ENCODE measurements at regions not wholly inside any gene's neighbourhood (a gene's known extent, or its start where the extent isn't known, plus 50 kb on each side); places are given as distances from the start of the nearest gene placed in this dataset.

DNA sequence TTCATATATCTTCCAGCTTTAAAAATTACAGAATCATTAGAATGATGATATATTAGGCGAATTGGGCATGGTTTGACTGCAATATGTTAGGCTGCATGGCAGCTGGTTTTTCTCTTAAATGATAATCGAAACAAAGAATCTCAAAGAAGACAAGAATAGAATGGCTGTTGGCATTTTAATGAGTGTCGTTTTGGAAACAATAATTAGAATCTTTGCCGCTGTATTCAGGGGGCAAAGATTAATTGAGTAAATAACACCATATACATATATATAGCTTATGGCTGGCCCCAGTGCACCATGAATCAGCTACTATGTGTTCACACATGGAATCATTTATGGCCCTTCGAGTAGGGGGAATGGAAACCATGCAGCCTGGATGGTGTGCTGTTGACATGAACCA, 216.2 kb downstream of the RNF144B start:
- CTCF ChIA-PET, result no interaction called here
- H4K20me1 ChIP-seq (ENCODE audit: insufficient read depth), result no peaks in the 10 kb centered on the region
- H3K4me1 ChIP-seq (ENCODE audit: control insufficient read depth in 1 of 2, insufficient read depth in 2 of 2, low read length in 2 of 2), result no peaks in the 10 kb centered on the region
- ATAC-seq, result no peak
- no peaks in the 10 kb centered on the region for H3K9me3 ChIP-seq (ENCODE audit: control insufficient read depth in 1 of 2, insufficient read depth in 1 of 2, low read depth in 1 of 2, low read length in 2 of 2)
- H3K4me3 ChIP-seq (replicated peaks in 1 of 2; ENCODE audit: low read depth in 1 of 2, low read length in 2 of 2), result no peak overlapping the region
- no peak for DNase-seq (ENCODE audit: low read depth, low spot score)
- BruUV-seq (replicated peaks), result no TSS peak
- no peak overlapping the region for H3K9ac ChIP-seq (ENCODE audit: low read length)
- H2AFZ ChIP-seq (ENCODE audit: low read depth, low read length, poor library complexity, severe bottlenecking), result no peak overlapping the region
- RAD21 ChIA-PET (ENCODE audit: low non-redundant PET in 1 of 2, low total read pairs in 2 of 2, uncharacterized antibody in 2 of 2, unreplicated experiment in 2 of 2), result no interaction called here
- H3K27ac ChIP-seq (ENCODE audit: low read depth, low read length), result no peak overlapping the region
- no peaks in the 10 kb centered on the region for H3K27me3 ChIP-seq (ENCODE audit: insufficient read depth, low read length)
- TF ChIP-seq ZFX (IDR thresholded peaks at IDR 0.05) (no peak), CEBPB (IDR thresholded peaks at IDR 0.05; ENCODE audit: low read depth) (no peak), EGR1 (IDR thresholded peaks at IDR 0.05; ENCODE audit: low read depth) (no peak)
- TF ChIP-seq, protein P1, sequence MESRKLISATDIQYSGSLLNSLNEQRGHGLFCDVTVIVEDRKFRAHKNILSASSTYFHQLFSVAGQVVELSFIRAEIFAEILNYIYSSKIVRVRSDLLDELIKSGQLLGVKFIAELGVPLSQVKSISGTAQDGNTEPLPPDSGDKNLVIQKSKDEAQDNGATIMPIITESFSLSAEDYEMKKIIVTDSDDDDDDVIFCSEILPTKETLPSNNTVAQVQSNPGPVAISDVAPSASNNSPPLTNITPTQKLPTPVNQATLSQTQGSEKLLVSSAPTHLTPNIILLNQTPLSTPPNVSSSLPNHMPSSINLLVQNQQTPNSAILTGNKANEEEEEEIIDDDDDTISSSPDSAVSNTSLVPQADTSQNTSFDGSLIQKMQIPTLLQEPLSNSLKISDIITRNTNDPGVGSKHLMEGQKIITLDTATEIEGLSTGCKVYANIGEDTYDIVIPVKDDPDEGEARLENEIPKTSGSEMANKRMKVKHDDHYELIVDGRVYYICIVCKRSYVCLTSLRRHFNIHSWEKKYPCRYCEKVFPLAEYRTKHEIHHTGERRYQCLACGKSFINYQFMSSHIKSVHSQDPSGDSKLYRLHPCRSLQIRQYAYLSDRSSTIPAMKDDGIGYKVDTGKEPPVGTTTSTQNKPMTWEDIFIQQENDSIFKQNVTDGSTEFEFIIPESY (IDR thresholded peaks at IDR 0.05; ENCODE audit: extremely low read depth, insufficient replicate concordance, low read length), result no peak
- intact Hi-C loops (cut with micrococcal nuclease), result no loop called here
- no peaks in the 10 kb centered on the region for H3K79me2 ChIP-seq (ENCODE audit: insufficient read depth, low read length)
- H3K36me3 ChIP-seq (ENCODE audit: control insufficient read depth in 1 of 2, insufficient read depth in 2 of 2, low read length in 2 of 2), result no peaks in the 10 kb centered on the region
- no peak overlapping the region for H3K4me2 ChIP-seq (ENCODE audit: low read length)
- POLR2A ChIA-PET, result no interaction called here
- H3K9me2 ChIP-seq (ENCODE audit: insufficient read depth), result no peaks in the 10 kb centered on the region

DNA sequence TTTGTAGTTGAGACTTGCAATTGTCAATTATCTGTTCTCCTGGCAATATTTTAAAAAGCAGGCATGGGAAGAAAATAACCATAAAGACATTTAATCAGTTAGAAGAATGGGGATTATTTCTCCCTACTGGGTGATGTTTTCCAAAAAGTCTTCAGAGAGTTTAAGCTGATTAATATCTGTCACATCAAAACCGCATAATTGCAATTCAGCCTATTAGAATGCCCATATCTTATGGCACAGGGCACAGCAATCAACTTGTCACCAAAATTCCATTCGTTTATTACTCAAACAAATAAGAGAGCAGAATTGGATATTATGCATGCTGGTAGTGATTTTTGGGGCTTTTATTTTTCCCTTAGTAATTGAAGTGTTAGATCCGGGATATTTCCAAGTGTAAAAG, 218.7 kb downstream of the RNF144B start:
- Histone ChIP-seq H3K4me1 (ENCODE audit: control insufficient read depth in 1 of 2, insufficient read depth in 2 of 2, low read length in 2 of 2) (no peaks in the 10 kb centered on the region), H3K27ac (ENCODE audit: low read depth, low read length) (no peak overlapping the region), H3K4me2 (ENCODE audit: low read length) (no peak overlapping the region), H3K9me3 (ENCODE audit: control insufficient read depth in 1 of 2, insufficient read depth in 1 of 2, low read depth in 1 of 2, low read length in 2 of 2) (no peaks in the 10 kb centered on the region), H3K9ac (ENCODE audit: low read length) (no peak overlapping the region), H3K27me3 (ENCODE audit: insufficient read depth, low read length) (no peaks in the 10 kb centered on the region), H4K20me1 (ENCODE audit: insufficient read depth) (no peaks in the 10 kb centered on the region), H3K79me2 (ENCODE audit: insufficient read depth, low read length) (no peaks in the 10 kb centered on the region), H2AFZ (ENCODE audit: low read depth, low read length, poor library complexity, severe bottlenecking) (no peak overlapping the region), H3K36me3 (ENCODE audit: control insufficient read depth in 1 of 2, insufficient read depth in 2 of 2, low read length in 2 of 2) (no peaks in the 10 kb centered on the region), H3K4me3 (replicated peaks in 1 of 2; ENCODE audit: low read depth in 1 of 2, low read length in 2 of 2) (no peak overlapping the region), H3K9me2 (ENCODE audit: insufficient read depth) (no peaks in the 10 kb centered on the region)
- DNase-seq (ENCODE audit: low read depth, low spot score) (no peak), ATAC-seq (no peak)
- POLR2A ChIA-PET, result no interaction called here
- intact Hi-C loops (cut with micrococcal nuclease), result no loop called here
- RAD21 ChIA-PET (ENCODE audit: low non-redundant PET in 1 of 2, low total read pairs in 2 of 2, uncharacterized antibody in 2 of 2, unreplicated experiment in 2 of 2), result no interaction called here
- BruUV-seq (replicated peaks), result no TSS peak
- CTCF ChIA-PET, result no interaction called here
- TF ChIP-seq, protein P2, sequence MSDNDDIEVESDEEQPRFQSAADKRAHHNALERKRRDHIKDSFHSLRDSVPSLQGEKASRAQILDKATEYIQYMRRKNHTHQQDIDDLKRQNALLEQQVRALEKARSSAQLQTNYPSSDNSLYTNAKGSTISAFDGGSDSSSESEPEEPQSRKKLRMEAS (IDR thresholded peaks at IDR 0.05), result no peak
- TF ChIP-seq ELF1 (IDR thresholded peaks at IDR 0.05; ENCODE audit: borderline replicate concordance, low read depth) (no peak), POLR2A (IDR thresholded peaks at IDR 0.05; ENCODE audit: borderline replicate concordance, extremely low read depth, insufficient read depth, insufficient read length) (no peak), SRF (IDR thresholded peaks at IDR 0.05; ENCODE audit: low read depth) (no peak), SIN3A (IDR thresholded peaks at IDR 0.05; ENCODE audit: low read depth) (no peak), POLR2AphosphoS5 (IDR thresholded peaks at IDR 0.05; ENCODE audit: low read depth, low read length) (no peak), CBX3 (IDR thresholded peaks at IDR 0.05; ENCODE audit: low read depth) (no peak), CEBPB (IDR thresholded peaks at IDR 0.05; ENCODE audit: low read depth) (no peak)
- TF ChIP-seq, protein P3, sequence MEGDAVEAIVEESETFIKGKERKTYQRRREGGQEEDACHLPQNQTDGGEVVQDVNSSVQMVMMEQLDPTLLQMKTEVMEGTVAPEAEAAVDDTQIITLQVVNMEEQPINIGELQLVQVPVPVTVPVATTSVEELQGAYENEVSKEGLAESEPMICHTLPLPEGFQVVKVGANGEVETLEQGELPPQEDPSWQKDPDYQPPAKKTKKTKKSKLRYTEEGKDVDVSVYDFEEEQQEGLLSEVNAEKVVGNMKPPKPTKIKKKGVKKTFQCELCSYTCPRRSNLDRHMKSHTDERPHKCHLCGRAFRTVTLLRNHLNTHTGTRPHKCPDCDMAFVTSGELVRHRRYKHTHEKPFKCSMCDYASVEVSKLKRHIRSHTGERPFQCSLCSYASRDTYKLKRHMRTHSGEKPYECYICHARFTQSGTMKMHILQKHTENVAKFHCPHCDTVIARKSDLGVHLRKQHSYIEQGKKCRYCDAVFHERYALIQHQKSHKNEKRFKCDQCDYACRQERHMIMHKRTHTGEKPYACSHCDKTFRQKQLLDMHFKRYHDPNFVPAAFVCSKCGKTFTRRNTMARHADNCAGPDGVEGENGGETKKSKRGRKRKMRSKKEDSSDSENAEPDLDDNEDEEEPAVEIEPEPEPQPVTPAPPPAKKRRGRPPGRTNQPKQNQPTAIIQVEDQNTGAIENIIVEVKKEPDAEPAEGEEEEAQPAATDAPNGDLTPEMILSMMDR (IDR thresholded peaks at IDR 0.05 in 2 of 3, conservative IDR thresholded peaks at IDR 0.05 in 1 of 3; ENCODE audit: borderline replicate concordance in 1 of 3, insufficient read depth in 1 of 3, low read depth in 2 of 3, low read length in 2 of 3), result no peak
- TF ChIP-seq, protein P4, sequence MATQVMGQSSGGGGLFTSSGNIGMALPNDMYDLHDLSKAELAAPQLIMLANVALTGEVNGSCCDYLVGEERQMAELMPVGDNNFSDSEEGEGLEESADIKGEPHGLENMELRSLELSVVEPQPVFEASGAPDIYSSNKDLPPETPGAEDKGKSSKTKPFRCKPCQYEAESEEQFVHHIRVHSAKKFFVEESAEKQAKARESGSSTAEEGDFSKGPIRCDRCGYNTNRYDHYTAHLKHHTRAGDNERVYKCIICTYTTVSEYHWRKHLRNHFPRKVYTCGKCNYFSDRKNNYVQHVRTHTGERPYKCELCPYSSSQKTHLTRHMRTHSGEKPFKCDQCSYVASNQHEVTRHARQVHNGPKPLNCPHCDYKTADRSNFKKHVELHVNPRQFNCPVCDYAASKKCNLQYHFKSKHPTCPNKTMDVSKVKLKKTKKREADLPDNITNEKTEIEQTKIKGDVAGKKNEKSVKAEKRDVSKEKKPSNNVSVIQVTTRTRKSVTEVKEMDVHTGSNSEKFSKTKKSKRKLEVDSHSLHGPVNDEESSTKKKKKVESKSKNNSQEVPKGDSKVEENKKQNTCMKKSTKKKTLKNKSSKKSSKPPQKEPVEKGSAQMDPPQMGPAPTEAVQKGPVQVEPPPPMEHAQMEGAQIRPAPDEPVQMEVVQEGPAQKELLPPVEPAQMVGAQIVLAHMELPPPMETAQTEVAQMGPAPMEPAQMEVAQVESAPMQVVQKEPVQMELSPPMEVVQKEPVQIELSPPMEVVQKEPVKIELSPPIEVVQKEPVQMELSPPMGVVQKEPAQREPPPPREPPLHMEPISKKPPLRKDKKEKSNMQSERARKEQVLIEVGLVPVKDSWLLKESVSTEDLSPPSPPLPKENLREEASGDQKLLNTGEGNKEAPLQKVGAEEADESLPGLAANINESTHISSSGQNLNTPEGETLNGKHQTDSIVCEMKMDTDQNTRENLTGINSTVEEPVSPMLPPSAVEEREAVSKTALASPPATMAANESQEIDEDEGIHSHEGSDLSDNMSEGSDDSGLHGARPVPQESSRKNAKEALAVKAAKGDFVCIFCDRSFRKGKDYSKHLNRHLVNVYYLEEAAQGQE (IDR thresholded peaks at IDR 0.05; ENCODE audit: low read depth), result no peak
